HEK293T (cell line): ENCODE measurements at regions not wholly inside any gene's neighbourhood (a gene's known extent, or its start where the extent isn't known, plus 50 kb on each side); places are given as distances from the start of the nearest gene placed in this dataset.
"Not testable (repeated sequence)": the region's sequence is repeated elsewhere in the genome, so short reads cannot be mapped to it uniquely, and the experiment has no call there.

Source experiments
- ELF4 ChIP-seq: fragments of 450-650 bp; IDR thresholded peaks from 2 replicates; pipeline ENCODE4 v1.6.1; 2017; ENCODE audit warnings: antibody characterized with exemption
- HDGF ChIP-seq: fragments of 450-650 bp; IDR thresholded peaks from 2 replicates; pipeline ENCODE4 v1.6.1; 2017; ENCODE audit warnings: antibody characterized with exemption, borderline replicate concordance
- PKNOX1 ChIP-seq: fragments of 450-650 bp; IDR thresholded peaks from 2 replicates; pipeline ENCODE4 v1.6.1; 2016
- SUZ12 ChIP-seq: fragments of 450-650 bp; IDR thresholded peaks from 2 replicates; pipeline ENCODE4 v1.6.1; 2016; ENCODE audit warnings: mild to moderate bottlenecking

GRCh38 chr17:69698352-69698751, 283.9 kb downstream of the MAP2K6 start:
- TF ChIP-seq SUZ12, ELF4, PKNOX1, HDGF: not testable (repeated sequence)
